ENCODE measurements at regions not wholly inside any gene's neighbourhood (a gene's known extent, or its start where the extent isn't known, plus 50 kb on each side); places are given as distances from the start of the nearest gene placed in this dataset.

- TF ChIP-seq CEBPB (IDR thresholded peaks at IDR 0.05) (no peak), EP300 (IDR thresholded peaks at IDR 0.05; ENCODE audit: borderline replicate concordance) (no peak), TAF1 (IDR thresholded peaks at IDR 0.05; ENCODE audit: low read depth) (no peak), TEAD4 (IDR thresholded peaks at IDR 0.05) (no peak), YY1 (IDR thresholded peaks at IDR 0.05; ENCODE audit: low read depth) (no peak), REST (IDR thresholded peaks at IDR 0.05; ENCODE audit: low read depth) (no peak), NFIC (IDR thresholded peaks at IDR 0.05) (no peak), MAX (IDR thresholded peaks at IDR 0.05) (no peak), ZBTB7A (IDR thresholded peaks at IDR 0.05; ENCODE audit: low read depth) (no peak), RAD21 (IDR thresholded peaks at IDR 0.05; ENCODE audit: low read depth) (no peak), CREB1 (IDR thresholded peaks at IDR 0.05; ENCODE audit: low read depth) (no peak), USF1 (IDR thresholded peaks at IDR 0.05) (no peak)
Observed at GRCh38 chr9:90469435-90469834, 173.2 kb downstream of the DIRAS2 start.
